ENCODE measurements at regions not wholly inside any gene's neighbourhood (a gene's known extent, or its start where the extent isn't known, plus 50 kb on each side); places are given as distances from the start of the nearest gene placed in this dataset.
"Not testable (repeated sequence)": the region's sequence is repeated elsewhere in the genome, so short reads cannot be mapped to it uniquely, and the experiment has no call there.

DNA sequence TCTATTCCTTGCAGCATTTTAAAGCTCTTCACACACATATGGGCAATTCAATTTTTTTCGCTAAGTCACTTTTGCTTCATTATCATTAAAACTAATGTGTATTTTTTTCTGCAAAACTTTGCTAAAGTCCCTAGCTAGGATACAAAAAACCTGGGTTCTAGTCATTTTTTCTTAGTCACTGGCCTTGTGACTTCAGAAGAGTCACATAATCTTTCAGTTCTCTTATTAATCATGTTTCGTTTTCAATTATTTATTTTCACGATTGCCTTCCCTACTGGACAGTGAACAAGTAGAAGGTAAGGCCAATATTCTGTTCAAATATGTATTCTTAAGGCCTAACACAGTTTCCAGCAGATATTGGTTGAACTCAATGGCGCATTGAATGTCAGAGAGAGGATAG is 60.9 kb upstream of the CYRIA start:
- Histone ChIP-seq H3K4me3 (no peak overlapping the region), H3K27ac (no peak overlapping the region), H3K9me3 (no peaks in the 10 kb centered on the region), H3K4me1 (peaks cover 0 to 17% (median 0%) of the 10 kb centered on the region in 4 donors), H3K27me3 (peaks cover 0 to 7% of the 10 kb centered on the region in 2 donors), H3K36me3 (no peaks in the 10 kb centered on the region)
- 92 to 93% methylated on average over 4 of the region's 4 CpGs for WGBS, 2 donors
- TF ChIP-seq EP300 (IDR thresholded peaks at IDR 0.05) (no peak), POLR2A (IDR thresholded peaks at IDR 0.05) (no peak)
- TF ChIP-seq, protein P1, sequence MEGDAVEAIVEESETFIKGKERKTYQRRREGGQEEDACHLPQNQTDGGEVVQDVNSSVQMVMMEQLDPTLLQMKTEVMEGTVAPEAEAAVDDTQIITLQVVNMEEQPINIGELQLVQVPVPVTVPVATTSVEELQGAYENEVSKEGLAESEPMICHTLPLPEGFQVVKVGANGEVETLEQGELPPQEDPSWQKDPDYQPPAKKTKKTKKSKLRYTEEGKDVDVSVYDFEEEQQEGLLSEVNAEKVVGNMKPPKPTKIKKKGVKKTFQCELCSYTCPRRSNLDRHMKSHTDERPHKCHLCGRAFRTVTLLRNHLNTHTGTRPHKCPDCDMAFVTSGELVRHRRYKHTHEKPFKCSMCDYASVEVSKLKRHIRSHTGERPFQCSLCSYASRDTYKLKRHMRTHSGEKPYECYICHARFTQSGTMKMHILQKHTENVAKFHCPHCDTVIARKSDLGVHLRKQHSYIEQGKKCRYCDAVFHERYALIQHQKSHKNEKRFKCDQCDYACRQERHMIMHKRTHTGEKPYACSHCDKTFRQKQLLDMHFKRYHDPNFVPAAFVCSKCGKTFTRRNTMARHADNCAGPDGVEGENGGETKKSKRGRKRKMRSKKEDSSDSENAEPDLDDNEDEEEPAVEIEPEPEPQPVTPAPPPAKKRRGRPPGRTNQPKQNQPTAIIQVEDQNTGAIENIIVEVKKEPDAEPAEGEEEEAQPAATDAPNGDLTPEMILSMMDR (IDR thresholded peaks at IDR 0.05) = no peak
- no peak for DNase-seq (ENCODE audit: low spot score in 2 of 2)

DNA sequence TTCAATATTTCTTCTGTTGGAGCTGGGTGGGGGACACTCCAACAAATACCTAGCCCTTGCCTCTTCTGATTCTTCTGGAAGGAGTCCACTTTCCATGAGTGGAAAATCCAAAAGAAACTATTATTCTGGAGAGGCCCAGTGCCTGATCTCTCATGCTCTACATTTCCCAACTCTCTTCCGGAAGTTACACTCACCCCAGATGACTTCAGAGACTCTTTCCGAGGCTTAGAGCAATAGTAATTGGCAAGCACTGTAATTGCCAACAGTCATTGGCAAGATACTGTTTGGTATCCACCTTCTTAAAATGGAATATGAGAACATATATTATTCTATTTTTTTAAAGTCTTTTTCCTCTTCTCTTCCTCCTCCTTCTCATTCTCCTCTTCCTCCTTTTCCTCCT is 60.5 kb upstream of the CYRIA start:
- no peaks in the 10 kb centered on the region for H3K36me3 ChIP-seq
- H3K4me3 ChIP-seq = no peak overlapping the region
- peaks cover 0 to 7% of the 10 kb centered on the region in 2 donors for H3K27me3 ChIP-seq
- H3K27ac ChIP-seq = no peak overlapping the region
- peaks cover 0 to 17% (median 0%) of the 10 kb centered on the region in 4 donors for H3K4me1 ChIP-seq
- 34 to 52% methylated on average over 2 of the region's 2 CpGs for WGBS, 2 donors
- H3K9me3 ChIP-seq = no peaks in the 10 kb centered on the region
- TF ChIP-seq POLR2A (IDR thresholded peaks at IDR 0.05) = no peak
- TF ChIP-seq, protein P1 (IDR thresholded peaks at IDR 0.05) = no peak
- no peak for TF ChIP-seq EP300 (IDR thresholded peaks at IDR 0.05)
- no peak for DNase-seq (ENCODE audit: low spot score in 2 of 2)

DNA sequence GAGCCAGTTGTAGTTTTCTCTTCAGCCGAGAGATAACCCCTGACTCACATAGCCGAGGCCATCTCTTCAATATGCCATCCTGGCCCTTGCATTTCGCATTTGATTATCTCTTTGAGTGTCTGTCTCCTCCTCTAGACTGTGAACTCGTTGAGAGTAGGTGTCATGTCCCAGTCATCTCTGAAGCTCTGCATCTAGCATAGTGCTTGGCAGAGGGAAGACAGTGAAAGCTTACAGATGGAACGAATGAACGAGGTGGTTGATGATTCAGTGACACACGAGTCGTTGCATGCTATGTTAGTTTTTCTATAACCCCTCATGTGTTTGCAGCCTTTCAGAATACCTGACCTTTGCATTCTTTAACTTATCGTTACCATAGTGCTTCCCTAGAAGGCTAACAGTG is 59.9 kb upstream of the CYRIA start:
- Histone ChIP-seq H3K4me3 (no peak overlapping the region), H3K9me3 (no peaks in the 10 kb centered on the region), H3K4me1 (peaks cover 0 to 17% (median 0%) of the 10 kb centered on the region in 4 donors), H3K27me3 (peaks cover 0 to 7% of the 10 kb centered on the region in 2 donors), H3K36me3 (no peaks in the 10 kb centered on the region), H3K27ac (no peak overlapping the region)
- no peak for DNase-seq (ENCODE audit: low spot score in 2 of 2)
- WGBS, 2 donors = 65% methylated on average over 9 of the region's 9 CpGs
- TF ChIP-seq, protein P1 (IDR thresholded peaks at IDR 0.05) = no peak
- TF ChIP-seq EP300 (IDR thresholded peaks at IDR 0.05) (no peak), POLR2A (IDR thresholded peaks at IDR 0.05) (no peak)

DNA sequence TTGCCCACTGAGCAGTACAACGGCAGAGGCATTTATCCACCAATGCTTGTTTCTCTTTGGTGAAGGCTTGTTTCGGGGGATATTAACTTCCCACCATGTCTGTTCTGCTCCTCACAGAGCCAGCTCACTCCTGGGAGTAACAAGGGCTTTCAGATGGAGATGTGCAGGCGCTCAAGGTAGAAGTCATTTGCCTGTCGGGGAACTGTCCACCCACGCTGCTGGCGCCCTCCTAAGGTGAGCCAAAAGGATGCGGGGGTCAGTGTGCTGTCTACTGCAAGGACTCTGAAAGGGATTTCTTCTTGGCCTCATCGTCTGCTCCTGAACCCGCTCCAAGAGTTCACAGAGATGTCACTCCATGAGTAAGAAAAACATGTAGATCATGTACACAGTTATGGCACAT is 57.0 kb upstream of the CYRIA start:
- Histone ChIP-seq H3K4me1 (peaks cover 0 to 15% (median 0%) of the 10 kb centered on the region in 4 donors), H3K36me3 (no peaks in the 10 kb centered on the region), H3K27ac (no peak overlapping the region), H3K4me3 (no peak overlapping the region), H3K9me3 (no peaks in the 10 kb centered on the region), H3K27me3 (peaks cover 0 to 7% of the 10 kb centered on the region in 2 donors)
- WGBS, 2 donors = 70 to 76% methylated on average over 9 of the region's 9 CpGs
- no peak for DNase-seq (ENCODE audit: low spot score in 2 of 2)
- TF ChIP-seq EP300 (IDR thresholded peaks at IDR 0.05) (no peak), POLR2A (IDR thresholded peaks at IDR 0.05) (no peak)

DNA sequence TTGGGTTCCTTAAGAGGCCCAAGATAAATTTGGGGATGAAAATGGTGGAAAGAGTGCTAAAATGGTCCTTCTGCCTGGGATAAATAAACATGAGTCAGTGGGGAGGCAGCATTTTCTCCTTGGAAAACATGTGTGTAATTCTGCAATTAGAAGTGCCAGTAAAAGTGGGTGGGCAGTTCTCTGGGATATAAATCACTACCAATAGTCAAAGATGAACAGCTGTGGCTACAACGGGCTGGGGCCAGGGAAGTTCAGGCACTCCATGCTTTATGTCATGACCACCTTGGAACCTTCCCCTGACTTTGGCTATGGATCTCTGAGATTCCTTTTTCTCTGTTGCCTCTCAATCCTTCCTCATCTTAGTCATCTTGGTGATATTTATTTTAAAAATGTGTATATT is 56.5 kb upstream of the CYRIA start:
- 57 to 60% methylated on average over 1 of the region's 1 CpG for WGBS, 2 donors
- no peak for DNase-seq (ENCODE audit: low spot score in 2 of 2)
- H3K9me3 ChIP-seq = no peaks in the 10 kb centered on the region
- peaks cover 0 to 7% of the 10 kb centered on the region in 2 donors for H3K27me3 ChIP-seq
- H3K36me3 ChIP-seq = no peaks in the 10 kb centered on the region
- TF ChIP-seq, protein P1 (IDR thresholded peaks at IDR 0.05) = no peak
- no peak for TF ChIP-seq EP300 (IDR thresholded peaks at IDR 0.05)
- no peak for TF ChIP-seq POLR2A (IDR thresholded peaks at IDR 0.05)
- H3K4me3 ChIP-seq = no peak overlapping the region
- H3K4me1 ChIP-seq = peaks cover 0 to 13% (median 0%) of the 10 kb centered on the region in 4 donors
- no peak overlapping the region for H3K27ac ChIP-seq

DNA sequence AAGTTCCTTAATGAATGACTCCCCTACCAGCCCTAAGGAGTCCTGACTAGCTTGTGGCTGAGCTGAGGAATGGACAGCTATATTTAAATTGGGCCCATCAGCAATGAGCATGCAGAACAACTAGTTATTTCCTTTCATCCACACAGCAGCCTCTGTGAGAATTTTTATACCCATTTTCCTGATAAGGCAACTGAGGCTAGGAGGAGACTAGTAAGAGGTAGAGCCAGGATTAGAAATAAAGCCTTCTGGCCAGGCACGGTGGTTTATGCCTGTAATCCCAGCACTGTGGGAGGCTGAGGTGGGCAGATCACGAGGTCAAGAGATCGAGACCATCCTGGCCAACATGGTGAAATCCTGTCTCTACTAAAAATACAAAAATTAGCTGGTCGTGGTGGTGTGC is 55.9 kb upstream of the CYRIA start:
- H3K4me1 ChIP-seq = peaks cover 0 to 14% (median 2%) of the 10 kb centered on the region in 4 donors
- not testable (repeated sequence) for H3K9me3 ChIP-seq; H3K27me3 ChIP-seq; H3K36me3 ChIP-seq; H3K4me3 ChIP-seq; DNase-seq (ENCODE audit: low spot score in 2 of 2); H3K27ac ChIP-seq
- WGBS, 2 donors = 95% methylated on average over 4 of the region's 4 CpGs

DNA sequence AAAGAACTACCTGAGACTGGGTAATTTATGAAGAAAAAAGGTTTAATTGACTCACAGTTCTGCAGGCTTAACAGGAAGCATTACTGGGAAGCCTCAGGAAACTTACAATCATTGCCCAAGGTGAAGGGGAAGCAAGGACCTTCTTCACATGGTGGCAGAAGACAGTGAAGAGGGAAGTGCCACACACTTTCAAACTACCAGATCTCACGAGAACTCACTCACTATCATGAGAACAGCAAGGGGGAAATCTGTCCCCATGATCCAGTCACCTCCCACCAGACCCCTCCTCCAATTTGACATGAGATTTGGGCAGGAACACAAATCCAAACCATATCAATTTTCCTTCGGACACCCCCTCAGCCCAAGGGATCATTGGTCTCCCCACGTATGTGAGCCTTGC is 55.1 kb upstream of the CYRIA start:
- not testable (repeated sequence) for H3K27ac ChIP-seq; H3K4me3 ChIP-seq; DNase-seq (ENCODE audit: low spot score in 2 of 2); H3K9me3 ChIP-seq; H3K36me3 ChIP-seq; H3K27me3 ChIP-seq
- WGBS, 2 donors = 94% methylated on average over 3 of the region's 3 CpGs
- peaks cover 0 to 19% (median 2%) of the 10 kb centered on the region in 4 donors for H3K4me1 ChIP-seq
